ENCODE measurements at regions not wholly inside any gene's neighbourhood (a gene's known extent, or its start where the extent isn't known, plus 50 kb on each side); places are given as distances from the start of the nearest gene placed in this dataset.

GRCh38 chr3:36132214-36132613 lies 248.1 kb upstream of the STAC start:
- TF ChIP-seq CTCF (conservative IDR thresholded peaks at IDR 0.05; ENCODE audit: low read length), result peak; percentile 45
- TF ChIP-seq EZH2phosphoT487 (IDR thresholded peaks at IDR 0.05; ENCODE audit: borderline replicate concordance), result no peak
